H1 (cell line): ENCODE measurements at regions not wholly inside any gene's neighbourhood (a gene's known extent, or its start where the extent isn't known, plus 50 kb on each side); places are given as distances from the start of the nearest gene placed in this dataset.

Experiments
- ASH2L ChIP-seq: fragments of 200-600, 300-600 bp; sonication (generic); IDR thresholded peaks from one replicate; pipeline ENCODE4 v1.7.1; 2017; ENCODE audit warnings: low read length
- ATF2 ChIP-seq: IDR thresholded peaks from 2 replicates; pipeline ENCODE4 v1.6.1; 2012; ENCODE audit warnings: low read length, inconsistent platforms
- CHD1 ChIP-seq: IDR thresholded peaks from 2 replicates; pipeline ENCODE4 v1.6.1; 2012; ENCODE audit warnings: low read depth, low read length, improper control_type of control experiment
- CTCF ChIP-seq, 3 experiments: IDR thresholded peaks; 1 replicate in 2 of 3; 2 replicates in 1 of 3; pipeline versions ENCODE4 v1.5.1 to v1.6.1; 2011; ENCODE audit warnings: low read length in 3 of 3, mild to moderate bottlenecking in 3 of 3, inconsistent platforms in 2 of 3, low read depth in 1 of 3, moderate library complexity in 1 of 3; ENCODE audit not compliant: insufficient read depth in 1 of 3; ENCODE audit errors: control extremely low read depth in 1 of 3
- EGR1 ChIP-seq: IDR thresholded peaks from 2 replicates; pipeline ENCODE4 v1.6.1; 2011; ENCODE audit warnings: low read depth, low read length, borderline replicate concordance
- EZH2 ChIP-seq: fragments of 200-600 bp; sonication (generic); IDR thresholded peaks from 2 replicates; pipeline ENCODE4 v1.7.1; 2012; ENCODE audit warnings: low read depth, mild to moderate bottlenecking, moderate library complexity, low read length, inconsistent platforms; ENCODE audit not compliant: severe bottlenecking
- JUND ChIP-seq: IDR thresholded peaks from 2 replicates; pipeline ENCODE4 v1.6.1; 2011; ENCODE audit warnings: mild to moderate bottlenecking, improper control_type of control experiment, low read length
- POLR2AphosphoS5 ChIP-seq: IDR thresholded peaks from 2 replicates; pipeline ENCODE4 v1.6.1; 2011; ENCODE audit warnings: low read depth, low read length
- RAD21 ChIP-seq, 2 experiments: IDR thresholded peaks in 1 of 2; conservative IDR thresholded peaks in 1 of 2; 2 replicates each; pipeline ENCODE4 v1.6.1; 2011; ENCODE audit warnings: low read depth in 2 of 2, low read length in 2 of 2, improper control_type of control experiment in 1 of 2, inconsistent platforms in 1 of 2, mild to moderate bottlenecking in 1 of 2, moderate library complexity in 1 of 2
- RFX5 ChIP-seq: IDR thresholded peaks from 2 replicates; pipeline ENCODE4 v1.6.1; 2011; ENCODE audit warnings: low read depth, low read length, improper control_type of control experiment, borderline replicate concordance
- SIN3A ChIP-seq, 2 experiments: IDR thresholded peaks in 1 of 2; conservative IDR thresholded peaks in 1 of 2; 2 replicates each; pipeline ENCODE4 v1.6.1; 2011 to 2012; ENCODE audit warnings: low read length in 2 of 2, improper control_type of control experiment in 1 of 2, low read depth in 1 of 2, mild to moderate bottlenecking in 1 of 2
- TBP ChIP-seq: IDR thresholded peaks from 2 replicates; pipeline ENCODE4 v1.6.1; 2011; ENCODE audit warnings: low read depth, low read length, improper control_type of control experiment
- YY1 ChIP-seq: IDR thresholded peaks from 2 replicates; pipeline ENCODE4 v1.6.1; 2011; ENCODE audit warnings: low read depth, mild to moderate bottlenecking, low read length
- ZNF274 ChIP-seq: IDR thresholded peaks from 2 replicates; pipeline ENCODE4 v1.7.0; 2012; ENCODE audit warnings: low read length, borderline replicate concordance; ENCODE audit errors: extremely low read depth

DNA sequence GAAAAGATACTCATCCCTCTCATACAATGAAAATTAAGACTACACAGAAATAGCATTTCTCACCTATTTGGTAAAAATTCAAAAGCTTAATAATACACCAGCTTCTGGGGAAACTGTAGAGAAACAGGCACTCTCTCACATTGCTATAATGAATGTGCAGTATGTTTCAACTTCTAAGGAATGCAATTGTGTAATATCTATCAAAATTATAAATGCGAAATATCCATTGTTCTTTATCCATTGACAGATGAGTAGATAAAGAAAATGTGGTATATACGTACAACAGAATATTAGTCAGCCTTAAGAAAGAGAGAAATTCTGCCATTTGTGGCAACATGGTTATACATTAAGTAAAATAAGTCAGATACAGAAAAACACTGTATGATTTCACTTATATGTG is 101.4 kb upstream of the OR9G4 start:
- no peak for TF ChIP-seq CTCF (IDR thresholded peaks at IDR 0.05; ENCODE audit: control extremely low read depth in 1 of 3, insufficient read depth in 1 of 3, low read depth in 1 of 3, low read length in 3 of 3)
- TF ChIP-seq SIN3A (conservative IDR thresholded peaks at IDR 0.05 in 1 of 2, IDR thresholded peaks at IDR 0.05 in 1 of 2; ENCODE audit: low read depth in 1 of 2, low read length in 2 of 2), result no peak
- no peak for TF ChIP-seq RFX5
- TF ChIP-seq EZH2, result no peak
- TF ChIP-seq CHD1, result no peak
- no peak for TF ChIP-seq POLR2AphosphoS5
- TF ChIP-seq EGR1, result no peak
- TF ChIP-seq RAD21 (IDR thresholded peaks at IDR 0.05 in 1 of 2, conservative IDR thresholded peaks at IDR 0.05 in 1 of 2; ENCODE audit: low read depth in 2 of 2, low read length in 2 of 2), result no peak
- no peak for TF ChIP-seq TBP
- TF ChIP-seq ATF2, result no peak
- no peak for TF ChIP-seq ASH2L
- TF ChIP-seq YY1, result no peak
- no peak for TF ChIP-seq JUND
- no peak for TF ChIP-seq ZNF274
